ENCODE measurements at regions not wholly inside any gene's neighbourhood (a gene's known extent, or its start where the extent isn't known, plus 50 kb on each side); places are given as distances from the start of the nearest gene placed in this dataset.
A peak's percentile ranks its signal among the peaks of the same experiment; 100 is the strongest.

- H3K36me3 Mint-ChIP-seq = no peaks in the 10 kb centered on the region
- H3K4me3 ChIP-seq (ENCODE audit: low read depth, low read length) = no peak overlapping the region
- H3K27ac ChIP-seq (ENCODE audit: insufficient read depth, low read length, poor library complexity, severe bottlenecking) = no peak overlapping the region
- peaks cover 21% of the 10 kb centered on the region for H3K27me3 Mint-ChIP-seq
- ATAC-seq (ENCODE audit: low read depth in 2 of 2) = no peak
- H3K4me1 ChIP-seq (ENCODE audit: control insufficient read depth, insufficient read depth, low read length, poor library complexity, severe bottlenecking) = no peaks in the 10 kb centered on the region
- H3K9me3 ChIP-seq (ENCODE audit: control insufficient read depth in 2 of 2, low read length in 2 of 2) = no peaks in the 10 kb centered on the region
- no peaks in the 10 kb centered on the region for H3K9me3 Mint-ChIP-seq
- no peak overlapping the region for H3K27ac Mint-ChIP-seq
- H3K27me3 ChIP-seq (ENCODE audit: control insufficient read depth, insufficient read depth, low read length) = peaks cover 6% of the 10 kb centered on the region
- no peaks in the 10 kb centered on the region for H3K4me1 Mint-ChIP-seq
- H3K36me3 ChIP-seq (ENCODE audit: control insufficient read depth, insufficient read depth, low read length) = no peaks in the 10 kb centered on the region
- DNase-seq = no peak
- no peak overlapping the region for H3K4me3 Mint-ChIP-seq
Observed at GRCh38 chr6:125534430-125535263, 214.8 kb upstream of the HEY2 start.

DNA sequence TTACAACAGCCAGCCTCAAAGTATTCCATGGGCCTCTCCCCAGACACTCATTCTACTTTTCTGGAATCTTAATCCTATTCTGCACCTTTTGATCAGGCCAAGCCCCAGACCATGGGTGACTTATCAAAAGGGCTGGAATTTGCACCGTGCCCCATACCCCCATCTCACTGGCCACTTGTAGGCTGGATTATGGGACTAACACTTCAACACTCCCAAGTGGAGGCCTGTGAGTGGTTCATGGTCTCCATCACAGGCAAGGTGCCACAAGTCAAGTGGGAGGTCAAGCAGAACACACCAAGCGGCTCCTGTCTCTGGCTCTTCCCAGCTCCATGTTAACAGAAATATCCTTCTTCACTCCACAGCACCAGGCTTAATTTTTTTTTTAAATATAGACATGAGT is 212.3 kb upstream of the HEY2 start:
- Mint-ChIP-seq H3K36me3 (no peaks in the 10 kb centered on the region), H3K9me3 (no peaks in the 10 kb centered on the region), H3K4me3 (no peak overlapping the region), H3K4me1 (no peaks in the 10 kb centered on the region), H3K27me3 (peaks cover 21% of the 10 kb centered on the region), H3K27ac (no peak overlapping the region)
- H3K4me3 ChIP-seq (ENCODE audit: low read depth, low read length) = no peak overlapping the region
- no peaks in the 10 kb centered on the region for H3K4me1 ChIP-seq (ENCODE audit: control insufficient read depth, insufficient read depth, low read length, poor library complexity, severe bottlenecking)
- no peaks in the 10 kb centered on the region for H3K36me3 ChIP-seq (ENCODE audit: control insufficient read depth, insufficient read depth, low read length)
- ATAC-seq (ENCODE audit: low read depth in 2 of 2) = no peak
- no peaks in the 10 kb centered on the region for H3K9me3 ChIP-seq (ENCODE audit: control insufficient read depth in 2 of 2, low read length in 2 of 2)
- no peak for DNase-seq
- H3K27ac ChIP-seq (ENCODE audit: insufficient read depth, low read length, poor library complexity, severe bottlenecking) = no peak overlapping the region
- H3K27me3 ChIP-seq (ENCODE audit: control insufficient read depth, insufficient read depth, low read length) = peaks cover 4% of the 10 kb centered on the region

DNA sequence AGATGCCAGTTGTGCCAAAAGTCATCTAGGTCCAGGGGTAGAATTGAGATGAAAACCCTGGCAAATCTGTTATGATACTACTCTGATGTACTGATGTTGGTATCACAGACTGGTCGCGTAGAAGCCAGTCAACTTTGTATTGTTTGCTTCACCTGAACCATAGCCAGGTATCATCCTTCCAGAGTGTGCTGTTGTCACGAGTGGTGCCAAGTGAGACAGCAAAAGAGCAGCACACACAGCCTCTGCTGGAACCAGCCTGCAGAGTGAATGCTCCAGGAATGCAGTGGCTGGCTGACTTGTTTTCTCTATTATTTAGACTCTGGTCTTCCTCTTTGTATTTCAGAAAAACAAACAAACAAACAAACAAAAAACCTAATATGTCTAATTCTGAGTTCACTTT is 209.5 kb upstream of the HEY2 start:
- no peak for ATAC-seq (ENCODE audit: low read depth in 2 of 2)
- H3K27me3 Mint-ChIP-seq = peaks cover 9% of the 10 kb centered on the region
- no peaks in the 10 kb centered on the region for H3K9me3 Mint-ChIP-seq

GRCh38 chr6:125544819-125545218 is 204.6 kb upstream of the HEY2 start:
- H3K27ac Mint-ChIP-seq = no peak overlapping the region
- Histone ChIP-seq H3K27ac (ENCODE audit: insufficient read depth, low read length, poor library complexity, severe bottlenecking) (no peak overlapping the region), H3K27me3 (ENCODE audit: control insufficient read depth, insufficient read depth, low read length) (no peaks in the 10 kb centered on the region), H3K4me1 (ENCODE audit: control insufficient read depth, insufficient read depth, low read length, poor library complexity, severe bottlenecking) (no peaks in the 10 kb centered on the region), H3K36me3 (ENCODE audit: control insufficient read depth, insufficient read depth, low read length) (no peaks in the 10 kb centered on the region), H3K4me3 (ENCODE audit: low read depth, low read length) (no peak overlapping the region), H3K9me3 (ENCODE audit: control insufficient read depth in 2 of 2, low read length in 2 of 2) (no peaks in the 10 kb centered on the region)
- H3K4me3 Mint-ChIP-seq = peak overlapping the region in 1 of 4 donors; percentile 43
- H3K36me3 Mint-ChIP-seq = no peaks in the 10 kb centered on the region
- H3K4me1 Mint-ChIP-seq = no peaks in the 10 kb centered on the region
- ATAC-seq (ENCODE audit: low read depth in 2 of 2) (no peak), DNase-seq (no peak)
- H3K9me3 Mint-ChIP-seq = no peaks in the 10 kb centered on the region
- peaks cover 7% of the 10 kb centered on the region for H3K27me3 Mint-ChIP-seq

More for the DNA sequence above, 209.5 kb upstream of the HEY2 start:
- H3K27ac ChIP-seq (ENCODE audit: insufficient read depth, low read length, poor library complexity, severe bottlenecking) = no peak overlapping the region
- Mint-ChIP-seq H3K27ac (no peak overlapping the region), H3K4me1 (no peaks in the 10 kb centered on the region), H3K36me3 (no peaks in the 10 kb centered on the region), H3K4me3 (no peak overlapping the region)
- no peaks in the 10 kb centered on the region for H3K27me3 ChIP-seq (ENCODE audit: control insufficient read depth, insufficient read depth, low read length)
- H3K4me3 ChIP-seq (ENCODE audit: low read depth, low read length) = no peak overlapping the region
- H3K4me1 ChIP-seq (ENCODE audit: control insufficient read depth, insufficient read depth, low read length, poor library complexity, severe bottlenecking) = no peaks in the 10 kb centered on the region
- H3K9me3 ChIP-seq (ENCODE audit: control insufficient read depth in 2 of 2, low read length in 2 of 2) = no peaks in the 10 kb centered on the region
- no peak for DNase-seq
- H3K36me3 ChIP-seq (ENCODE audit: control insufficient read depth, insufficient read depth, low read length) = no peaks in the 10 kb centered on the region

DNA sequence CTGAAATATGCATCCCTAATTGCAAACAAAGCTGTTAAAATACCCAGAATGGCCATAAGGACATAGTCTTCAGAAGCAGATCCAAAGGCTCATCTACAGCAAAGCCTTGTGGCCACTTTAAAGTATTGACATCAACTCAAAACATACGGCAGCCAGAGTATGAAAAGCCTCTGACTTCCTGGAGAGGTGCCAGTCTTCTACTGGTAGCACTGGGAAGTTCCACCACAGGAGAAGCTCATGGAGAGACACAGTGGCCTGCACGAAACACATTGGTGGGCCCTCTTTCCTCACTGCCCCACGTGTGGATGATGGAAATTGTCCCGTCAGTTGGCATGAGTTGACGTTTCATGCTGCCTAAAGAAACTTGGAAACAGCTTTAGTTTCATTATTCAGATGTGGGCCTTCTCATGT is 202.6 kb upstream of the HEY2 start:
- Mint-ChIP-seq H3K36me3 (no peaks in the 10 kb centered on the region), H3K4me1 (no peaks in the 10 kb centered on the region), H3K9me3 (no peaks in the 10 kb centered on the region), H3K27me3 (peaks cover 7% of the 10 kb centered on the region), H3K4me3 (no peak overlapping the region), H3K27ac (no peak overlapping the region)
- H3K27ac ChIP-seq (ENCODE audit: insufficient read depth, low read length, poor library complexity, severe bottlenecking) = no peak overlapping the region
- H3K9me3 ChIP-seq (ENCODE audit: control insufficient read depth in 2 of 2, low read length in 2 of 2) = no peaks in the 10 kb centered on the region
- no peak for DNase-seq
- no peaks in the 10 kb centered on the region for H3K36me3 ChIP-seq (ENCODE audit: control insufficient read depth, insufficient read depth, low read length)
- H3K27me3 ChIP-seq (ENCODE audit: control insufficient read depth, insufficient read depth, low read length) = no peaks in the 10 kb centered on the region
- ATAC-seq (ENCODE audit: low read depth in 2 of 2) = no peak
- H3K4me1 ChIP-seq (ENCODE audit: control insufficient read depth, insufficient read depth, low read length, poor library complexity, severe bottlenecking) = no peaks in the 10 kb centered on the region
- H3K4me3 ChIP-seq (ENCODE audit: low read depth, low read length) = no peak overlapping the region

GRCh38 chr6:125547381-125547780 is 202.1 kb upstream of the HEY2 start:
- Histone ChIP-seq H3K27ac (ENCODE audit: insufficient read depth, low read length, poor library complexity, severe bottlenecking) (no peak overlapping the region), H3K4me3 (ENCODE audit: low read depth, low read length) (no peak overlapping the region), H3K4me1 (ENCODE audit: control insufficient read depth, insufficient read depth, low read length, poor library complexity, severe bottlenecking) (no peaks in the 10 kb centered on the region), H3K9me3 (ENCODE audit: control insufficient read depth in 2 of 2, low read length in 2 of 2) (no peaks in the 10 kb centered on the region), H3K27me3 (ENCODE audit: control insufficient read depth, insufficient read depth, low read length) (no peaks in the 10 kb centered on the region), H3K36me3 (ENCODE audit: control insufficient read depth, insufficient read depth, low read length) (no peaks in the 10 kb centered on the region)
- ATAC-seq (ENCODE audit: low read depth in 2 of 2) (no peak), DNase-seq (no peak)
- Mint-ChIP-seq H3K4me3 (no peak overlapping the region), H3K27ac (no peak overlapping the region), H3K27me3 (peaks cover 7% of the 10 kb centered on the region), H3K9me3 (no peaks in the 10 kb centered on the region), H3K36me3 (no peaks in the 10 kb centered on the region), H3K4me1 (no peaks in the 10 kb centered on the region)

GRCh38 chr6:125549202-125549884 is 200.1 kb upstream of the HEY2 start:
- Mint-ChIP-seq H3K9me3 (no peaks in the 10 kb centered on the region), H3K4me1 (no peaks in the 10 kb centered on the region), H3K4me3 (no peak overlapping the region), H3K36me3 (no peaks in the 10 kb centered on the region), H3K27ac (peak overlapping the region in 1 of 3 donors; percentile 48), H3K27me3 (peaks cover 7% of the 10 kb centered on the region)
- no peaks in the 10 kb centered on the region for H3K9me3 ChIP-seq (ENCODE audit: control insufficient read depth in 2 of 2, low read length in 2 of 2)
- no peaks in the 10 kb centered on the region for H3K27me3 ChIP-seq (ENCODE audit: control insufficient read depth, insufficient read depth, low read length)
- no peak overlapping the region for H3K27ac ChIP-seq (ENCODE audit: insufficient read depth, low read length, poor library complexity, severe bottlenecking)
- no peaks in the 10 kb centered on the region for H3K4me1 ChIP-seq (ENCODE audit: control insufficient read depth, insufficient read depth, low read length, poor library complexity, severe bottlenecking)
- H3K4me3 ChIP-seq (ENCODE audit: low read depth, low read length) = no peak overlapping the region
- no peak for DNase-seq
- H3K36me3 ChIP-seq (ENCODE audit: control insufficient read depth, insufficient read depth, low read length) = no peaks in the 10 kb centered on the region
- ATAC-seq (ENCODE audit: low read depth in 2 of 2) = no peak

DNA sequence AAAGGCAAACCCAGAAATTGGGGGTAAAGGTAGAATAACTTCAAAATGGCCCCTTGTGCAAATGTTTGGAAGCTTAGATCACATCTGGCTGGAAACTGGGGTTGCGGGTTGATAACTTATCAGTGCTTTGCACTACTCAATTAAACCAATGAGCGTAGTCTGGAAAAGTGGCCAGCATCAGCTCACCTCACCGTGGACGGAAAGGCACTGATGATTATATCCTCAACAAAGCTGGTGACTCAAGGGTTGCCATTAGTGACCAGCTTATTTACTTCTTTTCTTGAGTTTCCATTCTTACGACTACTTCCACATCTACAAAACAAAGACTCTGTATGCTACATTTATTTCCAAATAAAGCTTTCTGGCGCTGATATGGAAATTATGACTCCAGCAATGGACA is 198.5 kb upstream of the HEY2 start:
- DNase-seq (no peak), ATAC-seq (ENCODE audit: low read depth in 2 of 2) (no peak)
- peaks cover 13% of the 10 kb centered on the region for H3K27me3 Mint-ChIP-seq
- H3K27ac Mint-ChIP-seq = no peak overlapping the region
- Histone ChIP-seq H3K9me3 (ENCODE audit: control insufficient read depth in 2 of 2, low read length in 2 of 2) (no peaks in the 10 kb centered on the region), H3K36me3 (ENCODE audit: control insufficient read depth, insufficient read depth, low read length) (no peaks in the 10 kb centered on the region), H3K27me3 (ENCODE audit: control insufficient read depth, insufficient read depth, low read length) (peaks cover 2% of the 10 kb centered on the region), H3K4me3 (ENCODE audit: low read depth, low read length) (no peak overlapping the region), H3K27ac (ENCODE audit: insufficient read depth, low read length, poor library complexity, severe bottlenecking) (no peak overlapping the region), H3K4me1 (ENCODE audit: control insufficient read depth, insufficient read depth, low read length, poor library complexity, severe bottlenecking) (no peaks in the 10 kb centered on the region)
- no peak overlapping the region for H3K4me3 Mint-ChIP-seq
- no peaks in the 10 kb centered on the region for H3K4me1 Mint-ChIP-seq
- no peaks in the 10 kb centered on the region for H3K9me3 Mint-ChIP-seq
- H3K36me3 Mint-ChIP-seq = no peaks in the 10 kb centered on the region

Data from CD4-positive, CD25-positive, alpha-beta regulatory T cell (primary cell).